Lung (tissue), 11 donors: ENCODE measurements at regions not wholly inside any gene's neighbourhood (a gene's known extent, or its start where the extent isn't known, plus 50 kb on each side); places are given as distances from the start of the nearest gene placed in this dataset.

Experiments used
- ATAC-seq: fragments of 200-7000 bp; cut with Tn5 transposase; one replicate; pipeline ENCODE4 v1.9.1; 2020; ENCODE audit warnings: moderate number of reproducible peaks; ENCODE audit not compliant: insufficient read depth, low FRiP score
- DNase-seq, 3 donors: peaks; one replicate each; pipeline ENCODE4 v3.0.0-alpha.2; 2013 to 2017
- H3K27ac ChIP-seq, 2 donors: one replicate each; pipeline ENCODE4 v1.5.1; 2013; ENCODE audit warnings: mild to moderate bottlenecking in 2 of 2, moderate library complexity in 2 of 2, control low read depth in 1 of 2, inconsistent platforms in 1 of 2, low read depth in 1 of 2, low read length in 1 of 2
- H3K27me3 ChIP-seq, 3 donors: one replicate each; pipeline ENCODE4 v1.5.1; 2013; ENCODE audit warnings: low read length in 2 of 3; ENCODE audit not compliant: control insufficient read depth in 3 of 3, insufficient read depth in 3 of 3
- H3K36me3 ChIP-seq, 4 donors: one replicate each; pipeline ENCODE4 v1.5.1; 2013; ENCODE audit warnings: low read length in 4 of 4, mild to moderate bottlenecking in 1 of 4, moderate library complexity in 1 of 4; ENCODE audit not compliant: control insufficient read depth in 4 of 4, insufficient read depth in 4 of 4
- H3K4me1 ChIP-seq, 5 donors: one replicate each; pipeline ENCODE4 v1.5.1; 2013; ENCODE audit warnings: low read length in 5 of 5, mild to moderate bottlenecking in 2 of 5, moderate library complexity in 1 of 5; ENCODE audit not compliant: control insufficient read depth in 5 of 5, insufficient read depth in 5 of 5
- H3K4me3 ChIP-seq: one replicate; pipeline ENCODE4 v1.5.1; 2013; ENCODE audit warnings: mild to moderate bottlenecking, control low read depth, moderate library complexity
- H3K9ac ChIP-seq, 2 donors: one replicate each; pipeline ENCODE4 v1.5.1; 2013; ENCODE audit warnings: low read length in 2 of 2, control low read depth in 1 of 2; ENCODE audit not compliant: insufficient read depth in 1 of 2
- H3K9me3 ChIP-seq, 4 donors: one replicate each; pipeline ENCODE4 v1.5.1; 2013; ENCODE audit warnings: low read length in 3 of 4, mild to moderate bottlenecking in 1 of 4, moderate library complexity in 1 of 4; ENCODE audit not compliant: control insufficient read depth in 4 of 4, insufficient read depth in 3 of 4
- WGBS, 2 donors: extraction: QIAGEN DNeasy Blood & Tissue Kit; methylation state at CpG; one replicate each; pipeline ENCODE4 v1.1.7; 2013; 5-methylcytosine and 5-hydroxymethylcytosine counted together
- TF ChIP-seq, protein P1 (sequence below): IDR thresholded peaks from 2 replicates; pipeline ENCODE4 v1.5.1; 2012; ENCODE audit warnings: mild to moderate bottlenecking; ENCODE audit errors: control extremely low read depth, extremely low read depth
- donor health status: control.
- donor health status: control.
- donor health status: Bipolar disorder and iron deficiency.
- donor health status: healthy.
- donor health status: DM: yes; HTN: yes; CAD: no.

- no peak overlapping the region for H3K4me3 ChIP-seq
- no peak overlapping the region for H3K27ac ChIP-seq
Measured at GRCh38 chr9:91063471-91063870, 261.9 kb downstream of the SYK start.

GRCh38 chr9:91065231-91066041, 263.8 kb downstream of the SYK start:
- H3K4me1 ChIP-seq = peaks cover 0 to 19% (median 14%) of the 10 kb centered on the region in 5 donors
- H3K9me3 ChIP-seq = peaks cover 0 to 1% (median 0%) of the 10 kb centered on the region in 4 donors
- TF ChIP-seq, protein P1, sequence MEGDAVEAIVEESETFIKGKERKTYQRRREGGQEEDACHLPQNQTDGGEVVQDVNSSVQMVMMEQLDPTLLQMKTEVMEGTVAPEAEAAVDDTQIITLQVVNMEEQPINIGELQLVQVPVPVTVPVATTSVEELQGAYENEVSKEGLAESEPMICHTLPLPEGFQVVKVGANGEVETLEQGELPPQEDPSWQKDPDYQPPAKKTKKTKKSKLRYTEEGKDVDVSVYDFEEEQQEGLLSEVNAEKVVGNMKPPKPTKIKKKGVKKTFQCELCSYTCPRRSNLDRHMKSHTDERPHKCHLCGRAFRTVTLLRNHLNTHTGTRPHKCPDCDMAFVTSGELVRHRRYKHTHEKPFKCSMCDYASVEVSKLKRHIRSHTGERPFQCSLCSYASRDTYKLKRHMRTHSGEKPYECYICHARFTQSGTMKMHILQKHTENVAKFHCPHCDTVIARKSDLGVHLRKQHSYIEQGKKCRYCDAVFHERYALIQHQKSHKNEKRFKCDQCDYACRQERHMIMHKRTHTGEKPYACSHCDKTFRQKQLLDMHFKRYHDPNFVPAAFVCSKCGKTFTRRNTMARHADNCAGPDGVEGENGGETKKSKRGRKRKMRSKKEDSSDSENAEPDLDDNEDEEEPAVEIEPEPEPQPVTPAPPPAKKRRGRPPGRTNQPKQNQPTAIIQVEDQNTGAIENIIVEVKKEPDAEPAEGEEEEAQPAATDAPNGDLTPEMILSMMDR = no peak
- ATAC-seq (no peak), DNase-seq (no peak)
- no peaks in the 10 kb centered on the region for H3K27me3 ChIP-seq
- no peak overlapping the region for H3K27ac ChIP-seq
- H3K4me3 ChIP-seq = no peak overlapping the region
- WGBS, 2 donors = 96 to 98% methylated on average over 5 of the region's 5 CpGs
- no peak overlapping the region for H3K9ac ChIP-seq
- no peaks in the 10 kb centered on the region for H3K36me3 ChIP-seq

More at GRCh38 chr9:91063471-91063870, 261.9 kb downstream of the SYK start:
- Histone ChIP-seq H3K4me1 (peaks cover 0 to 28% (median 14%) of the 10 kb centered on the region in 5 donors), H3K9ac (no peak overlapping the region), H3K27me3 (no peaks in the 10 kb centered on the region), H3K9me3 (no peaks in the 10 kb centered on the region), H3K36me3 (no peaks in the 10 kb centered on the region)
- TF ChIP-seq, protein P1 = no peak
- no peak for ATAC-seq
- DNase-seq = no peak
- 93 to 95% methylated on average over 11 of the region's 11 CpGs for WGBS, 2 donors

- DNase-seq = no peak
- H3K4me1 ChIP-seq = peaks cover 0 to 13% (median 8%) of the 10 kb centered on the region in 5 donors
- H3K36me3 ChIP-seq = no peaks in the 10 kb centered on the region
- H3K4me3 ChIP-seq = no peak overlapping the region
- no peak overlapping the region for H3K9ac ChIP-seq
- H3K27ac ChIP-seq = no peak overlapping the region
- no peak for ATAC-seq
- H3K9me3 ChIP-seq = peaks cover 0 to 1% (median 0%) of the 10 kb centered on the region in 4 donors
- H3K27me3 ChIP-seq = no peaks in the 10 kb centered on the region
- TF ChIP-seq, protein P1 = no peak
- WGBS, 2 donors = 94 to 96% methylated on average over 7 of the region's 7 CpGs
Measured at GRCh38 chr9:91066042-91066415, 264.4 kb downstream of the SYK start.
